ENCODE measurements at regions not wholly inside any gene's neighbourhood (a gene's known extent, or its start where the extent isn't known, plus 50 kb on each side); places are given as distances from the start of the nearest gene placed in this dataset.

- no peak overlapping the region for H2BK120ac ChIP-seq (ENCODE audit: low read depth, low read length)
- in situ Hi-C loops (cut with MboI; ENCODE audit: low sequenced_read_pairs): no loop called here
- H2BK20ac ChIP-seq (ENCODE audit: low read depth, low read length): no peak overlapping the region
- H3K4me2 ChIP-seq (ENCODE audit: low read depth, low read length): no peak overlapping the region
- H4K20me1 ChIP-seq (ENCODE audit: insufficient read depth, low read length): no peaks in the 10 kb centered on the region
- H3K9me1 ChIP-seq (ENCODE audit: insufficient read depth, low read length): no peaks in the 10 kb centered on the region
- WGBS, 2 experiments (ENCODE audit: extremely low coverage in 2 of 2, insufficient read length in 1 of 2): no CpG with 5 or more reads among the region's 3 CpGs
- no peak overlapping the region for H3K14ac ChIP-seq (replicated peaks; ENCODE audit: low read depth, low read length)
- H2AK9ac ChIP-seq (replicated peaks; ENCODE audit: low read depth, low read length, poor library complexity): no peak overlapping the region
- H3K18ac ChIP-seq (ENCODE audit: low read depth, low read length): no peak overlapping the region
- H3K4me3 ChIP-seq (ENCODE audit: insufficient read depth, low read depth, low read length): no peak overlapping the region
- no peak overlapping the region for H3K56ac ChIP-seq (ENCODE audit: extremely low read depth, insufficient read depth, low read length)
- H3K27me3 ChIP-seq (ENCODE audit: control insufficient read depth, insufficient read depth, low read length): no peaks in the 10 kb centered on the region
- H4K5ac ChIP-seq (ENCODE audit: low read depth, low read length): no peak overlapping the region
- intact Hi-C loops (cut with micrococcal nuclease): no loop called here
- dilution Hi-C loops (cut with HindIII; ENCODE audit: low sequenced_read_pairs, unreplicated experiment): no loop called here
- TF ChIP-seq USF2 (IDR thresholded peaks at IDR 0.05; ENCODE audit: low read depth, low read length) (no peak), RAD21 (IDR thresholded peaks at IDR 0.05; ENCODE audit: low read length) (no peak), MAZ (IDR thresholded peaks at IDR 0.05; ENCODE audit: borderline replicate concordance, low read depth, low read length) (no peak), MXI1 (IDR thresholded peaks at IDR 0.05; ENCODE audit: borderline replicate concordance, low read depth, low read length) (no peak), SMC3 (IDR thresholded peaks at IDR 0.05; ENCODE audit: low read depth, low read length) (no peak), CTCF (conservative IDR thresholded peaks at IDR 0.05; ENCODE audit: low read depth, low read length) (no peak), CEBPB (IDR thresholded peaks at IDR 0.05; ENCODE audit: low read depth, low read length) (no peak), FOS (IDR thresholded peaks at IDR 0.05; ENCODE audit: low read depth, low read length) (no peak), POLR2A (IDR thresholded peaks at IDR 0.05; ENCODE audit: low read depth, low read length) (no peak), BHLHE40 (IDR thresholded peaks at IDR 0.05; ENCODE audit: low read depth, low read length) (no peak), CHD1 (IDR thresholded peaks at IDR 0.05; ENCODE audit: low read depth, low read length) (no peak), MAFK (IDR thresholded peaks at IDR 0.05; ENCODE audit: low read depth, low read length) (no peak), RFX5 (IDR thresholded peaks at IDR 0.05; ENCODE audit: low read depth, low read length) (no peak)
- H3K4ac ChIP-seq (ENCODE audit: low read depth, low read length): no peak overlapping the region
- no peaks in the 10 kb centered on the region for H3K4me1 ChIP-seq (ENCODE audit: control insufficient read depth, insufficient read depth, low read length)
- H3K36me3 ChIP-seq (ENCODE audit: control insufficient read depth, insufficient read depth, low read length): no peaks in the 10 kb centered on the region
- no peak overlapping the region for H2BK5ac ChIP-seq (ENCODE audit: low read depth, low read length, poor library complexity, severe bottlenecking)
- H3K27ac ChIP-seq (ENCODE audit: insufficient read depth, low read length): no peak overlapping the region
- no TSS peak for BruUV-seq (replicated peaks)
- DNase-seq (no peak), ATAC-seq (ENCODE audit: low read depth) (no peak)
- H2AK5ac ChIP-seq (ENCODE audit: low read depth, low read length): no peak overlapping the region
- no peak overlapping the region for H2AFZ ChIP-seq (replicated peaks; ENCODE audit: low read length, poor library complexity)
- H2BK15ac ChIP-seq (ENCODE audit: low read depth, low read length): no peak overlapping the region
- H3K9ac ChIP-seq (ENCODE audit: low read depth, low read length): no peak overlapping the region
- H3K79me1 ChIP-seq (ENCODE audit: low read depth in 1 of 2, low read length in 2 of 2): no peaks in the 10 kb centered on the region
- no peak overlapping the region for H3K23ac ChIP-seq (ENCODE audit: low read depth, low read length)
- ChIA-PET POLR2A (ENCODE audit: unreplicated experiment) (no interaction called here), CTCF (no interaction called here)
- no peak overlapping the region for H4K91ac ChIP-seq (ENCODE audit: insufficient read depth, low read depth, low read length)
- no peaks in the 10 kb centered on the region for H3K9me3 ChIP-seq (ENCODE audit: control insufficient read depth, insufficient read depth, low read length)
- H4K8ac ChIP-seq (ENCODE audit: low read depth in 2 of 2, low read length in 2 of 2): no peak overlapping the region
Measured at GRCh38 chr4:169847171-169847570, 89.4 kb upstream of the HPF1 start.

All from IMR-90 (cell line).